ENCODE measurements at regions not wholly inside any gene's neighbourhood (a gene's known extent, or its start where the extent isn't known, plus 50 kb on each side); places are given as distances from the start of the nearest gene placed in this dataset.

- no peak for DNase-seq
- no peaks in the 10 kb centered on the region for H3K9me3 ChIP-seq (ENCODE audit: control insufficient read depth, low read length)
- no peaks in the 10 kb centered on the region for H3K4me1 ChIP-seq (ENCODE audit: control insufficient read depth, insufficient read depth, low read length, poor library complexity, severe bottlenecking)
- no peak overlapping the region for H3K4me3 ChIP-seq (ENCODE audit: insufficient read depth, low read depth, low read length, poor library complexity, severe bottlenecking)
- no peak overlapping the region for H3K27ac ChIP-seq (ENCODE audit: insufficient read depth, low read length, poor library complexity, severe bottlenecking)
- no peaks in the 10 kb centered on the region for H3K27me3 ChIP-seq (replicated peaks; ENCODE audit: control insufficient read depth, insufficient read depth, low read length, poor library complexity, severe bottlenecking)
- H3K36me3 ChIP-seq (ENCODE audit: control insufficient read depth, insufficient read depth, low read length) = no peaks in the 10 kb centered on the region
Measured at GRCh38 chr16:86104537-86105048, 205.6 kb downstream of the IRF8 start.

- no peak for DNase-seq
- Histone ChIP-seq H3K27ac (ENCODE audit: insufficient read depth, low read length, poor library complexity, severe bottlenecking) (no peak overlapping the region), H3K4me3 (ENCODE audit: insufficient read depth, low read depth, low read length, poor library complexity, severe bottlenecking) (no peak overlapping the region), H3K27me3 (replicated peaks; ENCODE audit: control insufficient read depth, insufficient read depth, low read length, poor library complexity, severe bottlenecking) (no peaks in the 10 kb centered on the region), H3K4me1 (ENCODE audit: control insufficient read depth, insufficient read depth, low read length, poor library complexity, severe bottlenecking) (no peaks in the 10 kb centered on the region), H3K9me3 (ENCODE audit: control insufficient read depth, low read length) (no peaks in the 10 kb centered on the region), H3K36me3 (ENCODE audit: control insufficient read depth, insufficient read depth, low read length) (no peaks in the 10 kb centered on the region)
Measured at GRCh38 chr16:86107215-86107825, 208.4 kb downstream of the IRF8 start.

GRCh38 chr16:86108062-86108461 is 209.1 kb downstream of the IRF8 start:
- no peak for DNase-seq
- H3K36me3 ChIP-seq (ENCODE audit: control insufficient read depth, insufficient read depth, low read length) = no peaks in the 10 kb centered on the region
- H3K9me3 ChIP-seq (ENCODE audit: control insufficient read depth, low read length) = no peaks in the 10 kb centered on the region
- no peak overlapping the region for H3K27ac ChIP-seq (ENCODE audit: insufficient read depth, low read length, poor library complexity, severe bottlenecking)
- H3K4me1 ChIP-seq (ENCODE audit: control insufficient read depth, insufficient read depth, low read length, poor library complexity, severe bottlenecking) = no peaks in the 10 kb centered on the region
- H3K27me3 ChIP-seq (replicated peaks; ENCODE audit: control insufficient read depth, insufficient read depth, low read length, poor library complexity, severe bottlenecking) = no peaks in the 10 kb centered on the region
- no peak overlapping the region for H3K4me3 ChIP-seq (ENCODE audit: insufficient read depth, low read depth, low read length, poor library complexity, severe bottlenecking)

- Histone ChIP-seq H3K4me1 (ENCODE audit: control insufficient read depth, insufficient read depth, low read length, poor library complexity, severe bottlenecking) (no peaks in the 10 kb centered on the region), H3K27ac (ENCODE audit: insufficient read depth, low read length, poor library complexity, severe bottlenecking) (no peak overlapping the region), H3K9me3 (ENCODE audit: control insufficient read depth, low read length) (no peaks in the 10 kb centered on the region), H3K4me3 (ENCODE audit: insufficient read depth, low read depth, low read length, poor library complexity, severe bottlenecking) (no peak overlapping the region), H3K27me3 (replicated peaks; ENCODE audit: control insufficient read depth, insufficient read depth, low read length, poor library complexity, severe bottlenecking) (no peaks in the 10 kb centered on the region), H3K36me3 (ENCODE audit: control insufficient read depth, insufficient read depth, low read length) (no peaks in the 10 kb centered on the region)
- no peak for DNase-seq
Measured at GRCh38 chr16:86110134-86110533, 211.2 kb downstream of the IRF8 start.

GRCh38 chr16:86110726-86111125 is 211.8 kb downstream of the IRF8 start:
- Histone ChIP-seq H3K4me1 (ENCODE audit: control insufficient read depth, insufficient read depth, low read length, poor library complexity, severe bottlenecking) (no peaks in the 10 kb centered on the region), H3K36me3 (ENCODE audit: control insufficient read depth, insufficient read depth, low read length) (no peaks in the 10 kb centered on the region), H3K9me3 (ENCODE audit: control insufficient read depth, low read length) (no peaks in the 10 kb centered on the region), H3K27me3 (replicated peaks; ENCODE audit: control insufficient read depth, insufficient read depth, low read length, poor library complexity, severe bottlenecking) (no peaks in the 10 kb centered on the region), H3K4me3 (ENCODE audit: insufficient read depth, low read depth, low read length, poor library complexity, severe bottlenecking) (no peak overlapping the region), H3K27ac (ENCODE audit: insufficient read depth, low read length, poor library complexity, severe bottlenecking) (no peak overlapping the region)
- DNase-seq = no peak

- no peaks in the 10 kb centered on the region for H3K4me1 ChIP-seq (ENCODE audit: control insufficient read depth, insufficient read depth, low read length, poor library complexity, severe bottlenecking)
- no peak overlapping the region for H3K27ac ChIP-seq (ENCODE audit: insufficient read depth, low read length, poor library complexity, severe bottlenecking)
- DNase-seq = no peak
- no peaks in the 10 kb centered on the region for H3K36me3 ChIP-seq (ENCODE audit: control insufficient read depth, insufficient read depth, low read length)
- no peaks in the 10 kb centered on the region for H3K27me3 ChIP-seq (replicated peaks; ENCODE audit: control insufficient read depth, insufficient read depth, low read length, poor library complexity, severe bottlenecking)
- H3K9me3 ChIP-seq (ENCODE audit: control insufficient read depth, low read length) = no peaks in the 10 kb centered on the region
- H3K4me3 ChIP-seq (ENCODE audit: insufficient read depth, low read depth, low read length, poor library complexity, severe bottlenecking) = no peak overlapping the region
Measured at GRCh38 chr16:86112178-86112577, 213.2 kb downstream of the IRF8 start.

- Histone ChIP-seq H3K9me3 (ENCODE audit: control insufficient read depth, low read length) (no peaks in the 10 kb centered on the region), H3K4me1 (ENCODE audit: control insufficient read depth, insufficient read depth, low read length, poor library complexity, severe bottlenecking) (no peaks in the 10 kb centered on the region), H3K27me3 (replicated peaks; ENCODE audit: control insufficient read depth, insufficient read depth, low read length, poor library complexity, severe bottlenecking) (no peaks in the 10 kb centered on the region), H3K36me3 (ENCODE audit: control insufficient read depth, insufficient read depth, low read length) (no peaks in the 10 kb centered on the region), H3K4me3 (ENCODE audit: insufficient read depth, low read depth, low read length, poor library complexity, severe bottlenecking) (no peak overlapping the region), H3K27ac (ENCODE audit: insufficient read depth, low read length, poor library complexity, severe bottlenecking) (no peak overlapping the region)
- no peak for DNase-seq
Measured at GRCh38 chr16:86117235-86117634, 218.3 kb downstream of the IRF8 start.

GRCh38 chr16:86117756-86118155 is 218.8 kb downstream of the IRF8 start:
- no peaks in the 10 kb centered on the region for H3K4me1 ChIP-seq (ENCODE audit: control insufficient read depth, insufficient read depth, low read length, poor library complexity, severe bottlenecking)
- H3K36me3 ChIP-seq (ENCODE audit: control insufficient read depth, insufficient read depth, low read length) = no peaks in the 10 kb centered on the region
- H3K27me3 ChIP-seq (replicated peaks; ENCODE audit: control insufficient read depth, insufficient read depth, low read length, poor library complexity, severe bottlenecking) = no peaks in the 10 kb centered on the region
- no peak overlapping the region for H3K4me3 ChIP-seq (ENCODE audit: insufficient read depth, low read depth, low read length, poor library complexity, severe bottlenecking)
- no peak for DNase-seq
- no peaks in the 10 kb centered on the region for H3K9me3 ChIP-seq (ENCODE audit: control insufficient read depth, low read length)
- no peak overlapping the region for H3K27ac ChIP-seq (ENCODE audit: insufficient read depth, low read length, poor library complexity, severe bottlenecking)

GRCh38 chr16:86118467-86119307 is 219.7 kb downstream of the IRF8 start:
- no peaks in the 10 kb centered on the region for H3K4me1 ChIP-seq (ENCODE audit: control insufficient read depth, insufficient read depth, low read length, poor library complexity, severe bottlenecking)
- no peak overlapping the region for H3K27ac ChIP-seq (ENCODE audit: insufficient read depth, low read length, poor library complexity, severe bottlenecking)
- no peaks in the 10 kb centered on the region for H3K9me3 ChIP-seq (ENCODE audit: control insufficient read depth, low read length)
- no peaks in the 10 kb centered on the region for H3K27me3 ChIP-seq (replicated peaks; ENCODE audit: control insufficient read depth, insufficient read depth, low read length, poor library complexity, severe bottlenecking)
- H3K36me3 ChIP-seq (ENCODE audit: control insufficient read depth, insufficient read depth, low read length) = no peaks in the 10 kb centered on the region
- no peak for DNase-seq
- H3K4me3 ChIP-seq (ENCODE audit: insufficient read depth, low read depth, low read length, poor library complexity, severe bottlenecking) = no peak overlapping the region
